HFF-Myc (cell line): ENCODE measurements at regions not wholly inside any gene's neighbourhood (a gene's known extent, or its start where the extent isn't known, plus 50 kb on each side); places are given as distances from the start of the nearest gene placed in this dataset.
"Not testable (repeated sequence)": the region's sequence is repeated elsewhere in the genome, so short reads cannot be mapped to it uniquely, and the experiment has no call there.

Experiments
- DNase-seq: peaks from one replicate; pipeline ENCODE4 v3.0.0-alpha.2; 2011; ENCODE audit warnings: low read depth; ENCODE audit errors: extremely low read depth
- H3K4me3 ChIP-seq: replicated peaks from 2 replicates; pipeline ENCODE4 v1.5.1; 2011; ENCODE audit warnings: low read depth, mild to moderate bottlenecking, control low read depth, low read length
- CTCF ChIP-seq: IDR thresholded peaks from 2 replicates; pipeline ENCODE4 v1.5.1; 2012; ENCODE audit warnings: mild to moderate bottlenecking, low read depth, low read length, control low read depth; ENCODE audit errors: missing control alignments

DNA sequence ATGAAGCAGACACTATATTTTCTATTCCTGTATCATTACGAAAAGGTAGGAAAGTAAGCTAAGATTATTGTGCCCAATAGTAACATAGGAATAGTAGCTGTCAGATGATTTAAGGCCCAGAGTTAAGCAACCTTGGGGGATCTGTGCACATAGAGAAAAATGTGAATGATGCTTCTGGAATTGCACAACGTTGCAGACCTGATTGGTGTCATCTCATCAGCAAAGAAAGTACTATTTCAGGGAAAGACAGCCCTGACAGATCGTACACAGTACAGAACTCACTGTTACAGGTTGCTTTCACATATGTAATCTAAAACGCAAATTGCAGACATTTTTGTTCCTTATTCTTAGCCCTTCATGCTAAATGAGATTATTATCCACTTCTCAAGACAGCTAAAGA lies 535.9 kb downstream of the TRIB2 start:
- no peak for DNase-seq
- no peak overlapping the region for H3K4me3 ChIP-seq
- TF ChIP-seq CTCF, result no peak

DNA sequence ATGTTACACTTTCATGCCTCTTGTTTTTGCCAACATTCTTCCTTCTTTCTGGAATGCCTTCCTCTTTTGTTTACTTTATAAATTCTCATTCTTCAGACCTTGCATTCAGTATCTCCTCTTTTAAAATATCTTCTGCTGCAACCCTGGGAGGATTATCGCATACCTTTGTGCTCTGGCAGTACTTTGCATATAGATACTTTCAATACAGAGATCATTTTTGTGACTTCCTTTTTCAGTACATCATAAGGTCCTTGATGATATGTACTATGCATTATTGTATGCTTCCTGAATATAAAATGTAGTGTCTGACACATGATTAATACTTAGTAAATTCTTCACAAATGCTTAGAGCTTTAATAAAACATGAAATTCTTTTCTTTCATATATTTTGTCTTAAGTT lies 538.7 kb downstream of the TRIB2 start:
- TF ChIP-seq CTCF, result no peak
- DNase-seq, result no peak
- no peak overlapping the region for H3K4me3 ChIP-seq

DNA sequence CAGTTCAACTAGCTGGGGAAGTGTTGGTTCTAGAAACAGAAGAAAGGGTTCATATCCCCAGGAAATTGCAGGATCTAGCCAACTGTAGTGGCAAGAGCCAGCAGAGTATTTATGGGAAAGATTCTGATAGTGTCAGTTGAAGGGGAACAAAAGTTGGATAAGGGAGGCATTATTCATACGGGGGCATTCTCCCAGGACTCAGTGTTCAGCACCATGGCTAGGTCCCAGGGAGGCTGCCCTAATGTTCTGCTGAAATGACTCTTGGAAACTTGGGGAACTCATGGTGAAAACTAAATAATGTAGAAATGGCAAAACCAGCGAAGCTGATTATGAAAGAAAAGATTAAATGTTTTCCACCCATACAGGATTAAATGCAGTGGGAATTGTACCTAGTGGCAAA lies 543.7 kb downstream of the TRIB2 start:
- no peak overlapping the region for H3K4me3 ChIP-seq
- TF ChIP-seq CTCF, result no peak
- no peak for DNase-seq

- no peak for TF ChIP-seq CTCF
- no peak for DNase-seq
- no peak overlapping the region for H3K4me3 ChIP-seq
These were observed 549.4 kb downstream of the TRIB2 start for GRCh38 chr2:13266166-13266565.

DNA sequence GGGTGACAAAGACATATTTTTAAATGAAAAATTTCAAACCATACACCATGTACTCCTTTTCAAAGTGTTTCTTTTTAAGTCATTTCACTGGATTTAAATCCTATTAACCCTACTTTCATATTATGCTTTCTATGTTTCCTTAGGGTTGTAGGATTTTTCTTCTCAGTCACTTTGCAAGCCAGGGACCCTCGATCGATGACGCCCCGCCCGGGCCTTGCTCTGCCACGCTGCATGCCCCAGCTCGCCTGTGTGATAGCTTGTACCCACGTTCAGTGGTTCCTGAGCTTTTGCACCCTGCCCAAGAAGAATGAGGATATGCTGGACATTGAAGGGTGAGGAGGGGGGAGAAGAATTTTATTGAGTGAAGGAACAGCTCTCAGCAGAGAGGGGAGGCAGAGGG lies 568.0 kb downstream of the TRIB2 start:
- TF ChIP-seq CTCF, result no peak
- H3K4me3 ChIP-seq, result no peak overlapping the region
- DNase-seq, result no peak

DNA sequence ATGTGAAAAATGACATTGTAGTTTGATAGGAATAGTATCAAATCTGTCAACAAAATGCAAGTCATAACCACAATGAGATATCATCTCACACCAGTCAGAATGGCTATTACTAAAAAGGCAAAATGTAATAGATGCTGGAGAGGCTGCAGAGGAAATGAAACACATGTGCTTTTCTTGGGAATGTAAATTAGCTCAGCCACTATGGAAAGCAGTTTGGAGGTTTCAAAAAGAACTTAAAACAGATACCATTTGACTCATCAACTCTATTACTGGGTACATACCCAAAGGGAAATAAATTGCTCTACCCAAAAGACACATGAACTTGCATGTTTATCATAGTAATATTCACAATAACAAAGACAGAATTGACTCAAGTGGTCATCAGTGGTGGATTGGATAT lies 572.6 kb downstream of the TRIB2 start:
- TF ChIP-seq CTCF, result no peak
- DNase-seq, result no peak
- no peak overlapping the region for H3K4me3 ChIP-seq

DNA sequence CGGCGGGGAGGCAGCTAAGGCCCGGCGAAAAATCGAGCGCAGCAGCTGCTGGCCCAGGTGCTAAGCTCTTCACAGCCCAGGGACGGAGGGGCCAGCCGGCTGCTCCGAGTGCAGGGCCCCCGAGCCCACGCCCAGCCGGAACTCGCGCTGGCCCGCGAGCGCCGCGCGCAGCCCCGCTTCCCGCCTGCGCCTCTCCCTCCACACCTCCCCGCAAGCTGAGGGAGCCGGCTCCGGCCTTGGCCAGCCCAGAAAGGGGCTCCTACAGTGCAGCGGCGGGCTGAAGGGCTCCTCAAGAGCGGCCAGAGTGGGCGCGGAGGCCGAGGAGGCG lies 591.7 kb downstream of the TRIB2 start:
- not testable (repeated sequence) for DNase-seq, H3K4me3 ChIP-seq

DNA sequence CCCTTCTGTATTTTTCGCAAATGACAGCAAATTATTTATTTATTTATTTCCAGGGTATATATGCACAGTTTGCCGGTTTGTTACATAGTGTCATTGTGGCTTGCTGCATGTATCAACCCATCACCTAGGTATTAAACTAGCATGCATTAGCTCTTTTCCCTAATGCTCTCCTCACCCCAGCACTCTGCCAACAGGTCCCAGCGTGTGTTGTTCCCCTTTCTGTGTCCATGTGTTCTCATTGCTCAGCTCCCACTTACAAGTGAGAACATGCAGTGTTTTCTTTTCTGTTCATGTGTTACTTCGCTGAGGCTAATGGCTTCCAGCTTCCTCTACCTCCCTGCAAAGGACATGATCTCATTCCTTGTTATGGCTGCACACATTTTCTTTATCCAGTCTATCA lies 592.3 kb downstream of the TRIB2 start:
- DNase-seq, result no peak

More for the DNA sequence above, 592.3 kb downstream of the TRIB2 start:
- no peak overlapping the region for H3K4me3 ChIP-seq
- no peak for TF ChIP-seq CTCF
